ENCODE measurements at regions not wholly inside any gene's neighbourhood (a gene's known extent, or its start where the extent isn't known, plus 50 kb on each side); places are given as distances from the start of the nearest gene placed in this dataset.

GRCh38 chr7:106806556-106806955, 58.5 kb upstream of the PIK3CG start:
- H3K4me3 ChIP-seq (ENCODE audit: control insufficient read depth, low read depth, low read length) = no peak overlapping the region
- no peak for DNase-seq (ENCODE audit: low read depth)
- TF ChIP-seq CTCF (conservative IDR thresholded peaks at IDR 0.05; ENCODE audit: control insufficient read depth, insufficient read depth, low read depth, low read length) = no peak

- H3K4me3 ChIP-seq (ENCODE audit: control insufficient read depth, low read depth, low read length) = no peak overlapping the region
- TF ChIP-seq CTCF (conservative IDR thresholded peaks at IDR 0.05; ENCODE audit: control insufficient read depth, insufficient read depth, low read depth, low read length) = no peak
- DNase-seq (ENCODE audit: low read depth) = no peak
Measured at GRCh38 chr7:106807474-106807873, 57.6 kb upstream of the PIK3CG start.

- TF ChIP-seq CTCF (conservative IDR thresholded peaks at IDR 0.05; ENCODE audit: control insufficient read depth, insufficient read depth, low read depth, low read length) = no peak
- H3K4me3 ChIP-seq (ENCODE audit: control insufficient read depth, low read depth, low read length) = no peak overlapping the region
- no peak for DNase-seq (ENCODE audit: low read depth)
Measured at GRCh38 chr7:106808967-106809635, 56.0 kb upstream of the PIK3CG start.

- no peak for DNase-seq (ENCODE audit: low read depth)
- no peak overlapping the region for H3K4me3 ChIP-seq (ENCODE audit: control insufficient read depth, low read depth, low read length)
- no peak for TF ChIP-seq CTCF (conservative IDR thresholded peaks at IDR 0.05; ENCODE audit: control insufficient read depth, insufficient read depth, low read depth, low read length)
Measured at GRCh38 chr7:106811472-106811871, 53.6 kb upstream of the PIK3CG start.

- no peak for DNase-seq (ENCODE audit: low read depth)
- TF ChIP-seq CTCF (conservative IDR thresholded peaks at IDR 0.05; ENCODE audit: control insufficient read depth, insufficient read depth, low read depth, low read length) = no peak
- no peak overlapping the region for H3K4me3 ChIP-seq (ENCODE audit: control insufficient read depth, low read depth, low read length)
Measured at GRCh38 chr7:106812027-106812643, 52.9 kb upstream of the PIK3CG start.

- TF ChIP-seq CTCF (conservative IDR thresholded peaks at IDR 0.05; ENCODE audit: control insufficient read depth, insufficient read depth, low read depth, low read length) = no peak
- peak; percentile 36 for DNase-seq (ENCODE audit: low read depth)
- no peak overlapping the region for H3K4me3 ChIP-seq (ENCODE audit: control insufficient read depth, low read depth, low read length)
Measured at GRCh38 chr7:106813705-106814305, 51.3 kb upstream of the PIK3CG start.
